Lower leg skin (tissue), 3 donors: ENCODE measurements at regions not wholly inside any gene's neighbourhood (a gene's known extent, or its start where the extent isn't known, plus 50 kb on each side); places are given as distances from the start of the nearest gene placed in this dataset.

Experiments used
- POLR2A ChIP-seq, 2 donors: fragments of 450-650 bp; IDR thresholded peaks; one replicate each; pipeline ENCODE4 v1.6.1; 2016 to 2017; ENCODE audit warnings: antibody characterized with exemption in 2 of 2, mild to moderate bottlenecking in 1 of 2, moderate library complexity in 1 of 2
- TF ChIP-seq, protein P1 (sequence below), 3 donors: fragments of 450-650 bp; IDR thresholded peaks; one replicate each; pipeline ENCODE4 v1.5.1; 2016; ENCODE audit warnings: antibody characterized with exemption in 3 of 3, mild to moderate bottlenecking in 3 of 3, moderate library complexity in 2 of 3

DNA sequence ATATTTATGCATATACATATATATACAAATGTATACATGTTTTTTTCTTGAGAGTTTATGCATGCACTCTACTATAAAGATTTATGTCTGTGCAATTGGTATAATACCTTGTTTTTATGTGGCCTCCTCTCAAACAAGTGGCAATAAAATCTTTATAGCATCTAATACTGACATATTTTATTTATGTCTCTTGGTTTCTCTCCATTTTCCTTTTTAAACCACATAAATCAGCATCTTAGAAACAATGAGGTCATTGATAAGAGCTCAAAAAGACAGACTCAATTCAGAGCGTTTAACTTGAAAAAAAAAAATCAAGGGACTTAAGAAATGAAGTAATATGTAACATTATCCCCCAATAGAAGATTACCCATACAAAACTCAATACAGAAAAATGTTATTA lies 1442.2 kb upstream of the ALCAM start:
- no peak for TF ChIP-seq POLR2A (IDR thresholded peaks at IDR 0.05)
- TF ChIP-seq, protein P1, sequence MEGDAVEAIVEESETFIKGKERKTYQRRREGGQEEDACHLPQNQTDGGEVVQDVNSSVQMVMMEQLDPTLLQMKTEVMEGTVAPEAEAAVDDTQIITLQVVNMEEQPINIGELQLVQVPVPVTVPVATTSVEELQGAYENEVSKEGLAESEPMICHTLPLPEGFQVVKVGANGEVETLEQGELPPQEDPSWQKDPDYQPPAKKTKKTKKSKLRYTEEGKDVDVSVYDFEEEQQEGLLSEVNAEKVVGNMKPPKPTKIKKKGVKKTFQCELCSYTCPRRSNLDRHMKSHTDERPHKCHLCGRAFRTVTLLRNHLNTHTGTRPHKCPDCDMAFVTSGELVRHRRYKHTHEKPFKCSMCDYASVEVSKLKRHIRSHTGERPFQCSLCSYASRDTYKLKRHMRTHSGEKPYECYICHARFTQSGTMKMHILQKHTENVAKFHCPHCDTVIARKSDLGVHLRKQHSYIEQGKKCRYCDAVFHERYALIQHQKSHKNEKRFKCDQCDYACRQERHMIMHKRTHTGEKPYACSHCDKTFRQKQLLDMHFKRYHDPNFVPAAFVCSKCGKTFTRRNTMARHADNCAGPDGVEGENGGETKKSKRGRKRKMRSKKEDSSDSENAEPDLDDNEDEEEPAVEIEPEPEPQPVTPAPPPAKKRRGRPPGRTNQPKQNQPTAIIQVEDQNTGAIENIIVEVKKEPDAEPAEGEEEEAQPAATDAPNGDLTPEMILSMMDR (IDR thresholded peaks at IDR 0.05): no peak
